MM.1S (cell line): ENCODE measurements at regions not wholly inside any gene's neighbourhood (a gene's known extent, or its start where the extent isn't known, plus 50 kb on each side); places are given as distances from the start of the nearest gene placed in this dataset.

Experiments used
- DNase-seq: peaks from one replicate; pipeline ENCODE4 v3.0.0-alpha.2; 2015
- H2AFZ ChIP-seq: fragments of 300-600 bp; sonication (generic); 2 replicates; pipeline ENCODE4 v1.6.0; 2016; ENCODE audit warnings: antibody characterized with exemption, low read length
- H3F3A ChIP-seq: fragments of 300-600 bp; sonication (generic); 2 replicates; pipeline ENCODE4 v1.6.1; 2016; ENCODE audit warnings: mild to moderate bottlenecking, antibody characterized with exemption, low read length, moderate library complexity, mixed read lengths; ENCODE audit not compliant: insufficient read depth
- H3K27ac ChIP-seq: fragments of 300-600 bp; sonication (generic); 2 replicates; pipeline ENCODE4 v1.5.1; 2016; ENCODE audit warnings: mild to moderate bottlenecking, low read length
- H3K27me3 ChIP-seq: fragments of 300-600 bp; sonication (generic); replicated peaks from 2 replicates; pipeline ENCODE4 v1.6.0; 2016; ENCODE audit warnings: low read length; ENCODE audit not compliant: insufficient read depth
- H3K36me3 ChIP-seq: fragments of 300-600 bp; sonication (generic); replicated peaks from 2 replicates; pipeline ENCODE4 v1.6.1; 2016; ENCODE audit warnings: mild to moderate bottlenecking, low read length, mixed read lengths; ENCODE audit not compliant: insufficient read depth
- H3K4me1 ChIP-seq: fragments of 300-600 bp; sonication (generic); 2 replicates; pipeline ENCODE4 v1.6.1; 2016; ENCODE audit warnings: low read length, mixed read lengths
- H3K4me2 ChIP-seq: fragments of 300-600 bp; sonication (generic); 2 replicates; pipeline ENCODE4 v1.6.0; 2016; ENCODE audit warnings: low read depth, low read length
- H3K4me3 ChIP-seq: fragments of 300-600 bp; sonication (generic); 2 replicates; pipeline ENCODE4 v1.5.1; 2016; ENCODE audit warnings: low read length, mixed read lengths
- H3K79me2 ChIP-seq: fragments of 300-600 bp; sonication (generic); 2 replicates; pipeline ENCODE4 v1.6.1; 2016; ENCODE audit warnings: mixed run types, low read length, mixed read lengths
- H3K9ac ChIP-seq: fragments of 300-600 bp; sonication (generic); 2 replicates; pipeline ENCODE4 v1.6.1; 2016; ENCODE audit warnings: low read length, mixed read lengths
- H3K9me2 ChIP-seq: fragments of 300-600 bp; sonication (generic); replicated peaks from 2 replicates; pipeline ENCODE4 v1.6.1; 2016; ENCODE audit warnings: mild to moderate bottlenecking, low read length, mixed read lengths; ENCODE audit not compliant: insufficient read depth
- H3K9me3 ChIP-seq: fragments of 300-600 bp; sonication (generic); replicated peaks from 2 replicates; pipeline ENCODE4 v1.6.1; 2016; ENCODE audit warnings: mild to moderate bottlenecking, low read length, mixed read lengths; ENCODE audit not compliant: insufficient read depth
- H4K20me1 ChIP-seq: fragments of 300-600 bp; sonication (generic); 2 replicates; pipeline ENCODE4 v1.6.1; 2016; ENCODE audit warnings: mild to moderate bottlenecking, low read length, moderate library complexity, mixed read lengths; ENCODE audit not compliant: insufficient read depth
- CTCF ChIP-seq: fragments of 300-600 bp; sonication (generic); IDR thresholded peaks from 2 replicates; pipeline ENCODE4 v1.5.1; 2016; ENCODE audit warnings: antibody characterized with exemption, low read length, mixed read lengths
- EZH2 ChIP-seq: fragments of 300-600 bp; sonication (generic); optimal IDR thresholded peaks from 2 replicates; pipeline ENCODE3; 2017; ENCODE audit warnings: low read depth, mild to moderate bottlenecking, antibody characterized with exemption, low read length, mixed read lengths
- EZH2phosphoT487 ChIP-seq: fragments of 300-600 bp; sonication (generic); IDR thresholded peaks from 2 replicates; pipeline ENCODE4 v1.6.1; 2018; ENCODE audit warnings: antibody characterized with exemption, low read length

GRCh38 chr1:234777856-234778220, 167.9 kb upstream of the IRF2BP2 start:
- H3K4me3 ChIP-seq, result no peak overlapping the region
- no peak overlapping the region for H3K27ac ChIP-seq
- H3K27me3 ChIP-seq, result peaks cover 65% of the 10 kb centered on the region
- no peaks in the 10 kb centered on the region for H4K20me1 ChIP-seq
- H3K4me1 ChIP-seq, result peaks cover 5% of the 10 kb centered on the region
- H3K79me2 ChIP-seq, result no peaks in the 10 kb centered on the region
- no peak for TF ChIP-seq EZH2phosphoT487
- TF ChIP-seq CTCF, result no peak
- TF ChIP-seq EZH2, result no peak
- no peak overlapping the region for H3K9ac ChIP-seq
- H3K9me2 ChIP-seq, result no peaks in the 10 kb centered on the region
- H3K9me3 ChIP-seq, result no peaks in the 10 kb centered on the region
- no peak for DNase-seq
- peaks cover 2% of the 10 kb centered on the region for H3F3A ChIP-seq
- H3K4me2 ChIP-seq, result no peak overlapping the region
- no peaks in the 10 kb centered on the region for H3K36me3 ChIP-seq
- no peak overlapping the region for H2AFZ ChIP-seq

- Histone ChIP-seq H3K9me3 (no peaks in the 10 kb centered on the region), H3K4me1 (peaks cover 5% of the 10 kb centered on the region), H3K27me3 (peaks cover 58% of the 10 kb centered on the region), H3K9me2 (no peaks in the 10 kb centered on the region), H3K79me2 (no peaks in the 10 kb centered on the region), H3K4me2 (no peak overlapping the region), H2AFZ (no peak overlapping the region), H4K20me1 (no peaks in the 10 kb centered on the region), H3K36me3 (no peaks in the 10 kb centered on the region), H3K27ac (no peak overlapping the region), H3K4me3 (no peak overlapping the region), H3F3A (peaks cover 8% of the 10 kb centered on the region), H3K9ac (no peak overlapping the region)
- no peak for DNase-seq
- no peak for TF ChIP-seq CTCF
- TF ChIP-seq EZH2phosphoT487, result no peak; the same call in 1 of the 2 replicates
- TF ChIP-seq EZH2, result no peak
Observed at GRCh38 chr1:234776876-234777855, 167.2 kb upstream of the IRF2BP2 start.

GRCh38 chr1:234776256-234776875, 166.4 kb upstream of the IRF2BP2 start:
- H3K27ac ChIP-seq, result no peak overlapping the region
- no peak for DNase-seq
- H3K36me3 ChIP-seq, result no peaks in the 10 kb centered on the region
- H3K27me3 ChIP-seq, result peaks cover 50% of the 10 kb centered on the region
- H3K4me1 ChIP-seq, result peaks cover 12% of the 10 kb centered on the region
- no peaks in the 10 kb centered on the region for H4K20me1 ChIP-seq
- no peak overlapping the region for H2AFZ ChIP-seq
- peaks cover 16% of the 10 kb centered on the region for H3F3A ChIP-seq
- H3K9me2 ChIP-seq, result no peaks in the 10 kb centered on the region
- H3K4me2 ChIP-seq, result no peak overlapping the region
- no peaks in the 10 kb centered on the region for H3K9me3 ChIP-seq
- no peak overlapping the region for H3K4me3 ChIP-seq
- H3K79me2 ChIP-seq, result no peaks in the 10 kb centered on the region
- TF ChIP-seq CTCF, result no peak
- no peak for TF ChIP-seq EZH2
- no peak for TF ChIP-seq EZH2phosphoT487
- H3K9ac ChIP-seq, result no peak overlapping the region
